ENCODE measurements at regions not wholly inside any gene's neighbourhood (a gene's known extent, or its start where the extent isn't known, plus 50 kb on each side); places are given as distances from the start of the nearest gene placed in this dataset.
"Not testable (repeated sequence)": the region's sequence is repeated elsewhere in the genome, so short reads cannot be mapped to it uniquely, and the experiment has no call there.

- DNase-seq (ENCODE audit: low read depth): peak; percentile 51
Measured at GRCh38 chr11:130675371-130675821, 227.0 kb downstream of the ADAMTS15 start.

- DNase-seq (ENCODE audit: low read depth): no peak
Measured at GRCh38 chr11:130675917-130676316, 227.5 kb downstream of the ADAMTS15 start.

GRCh38 chr11:130677486-130678153, 229.2 kb downstream of the ADAMTS15 start:
- DNase-seq (ENCODE audit: low read depth): peak; percentile 64

DNA sequence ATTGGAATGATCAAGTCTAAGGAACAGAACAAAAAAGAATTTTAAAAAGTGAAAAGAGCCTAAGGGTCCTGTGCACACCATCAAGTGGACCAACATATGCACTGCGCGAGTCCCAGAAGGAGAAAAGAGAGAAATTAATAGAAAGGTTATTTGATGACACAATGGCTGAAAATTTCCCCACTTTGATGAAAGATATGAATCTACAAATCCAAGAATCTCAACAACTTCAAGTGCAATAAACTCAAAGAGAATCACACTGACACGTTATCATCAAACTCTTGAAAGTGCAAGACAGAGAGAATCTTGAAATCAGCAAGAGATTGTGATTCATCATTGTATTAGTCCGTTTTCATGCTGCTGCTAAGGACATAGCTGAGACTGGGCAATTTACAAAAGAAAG, 230.8 kb downstream of the ADAMTS15 start:
- no peak for DNase-seq (ENCODE audit: low read depth)

- DNase-seq (ENCODE audit: low read depth): not testable (repeated sequence)
Measured at GRCh38 chr11:130682471-130682870, 233.8 kb downstream of the SNX19 start.

DNA sequence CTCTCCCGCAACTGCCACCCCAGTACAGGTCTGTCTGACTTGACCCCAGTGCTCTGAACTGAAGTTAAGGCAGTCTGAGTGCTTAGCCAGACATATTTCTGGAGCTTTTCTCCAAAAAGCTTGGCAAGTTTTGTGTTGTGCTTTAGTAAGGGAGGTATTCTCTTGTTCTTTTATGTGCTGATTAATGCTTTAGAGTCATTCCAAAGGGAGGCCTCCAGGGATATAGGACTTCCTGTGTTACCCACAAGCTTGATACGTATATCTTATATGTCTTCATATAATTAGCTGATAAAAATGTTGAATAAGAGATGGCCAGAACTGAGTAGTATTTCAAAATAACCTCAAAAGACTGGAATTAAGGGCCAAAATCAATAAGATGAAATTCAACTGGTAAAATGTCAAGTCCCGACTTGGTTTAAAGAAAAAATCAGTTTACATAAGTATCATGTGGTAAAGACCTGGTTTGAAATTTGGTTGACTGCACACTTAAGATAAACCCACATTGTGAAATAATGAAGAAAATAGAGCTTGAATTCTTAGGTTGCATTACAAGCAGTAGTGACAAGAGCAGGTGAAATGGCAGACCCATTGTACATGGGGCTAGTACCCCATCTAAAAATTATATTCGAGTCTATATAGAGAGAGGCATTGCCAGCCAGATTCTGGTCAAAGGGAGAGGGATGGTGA, 226.9 kb downstream of the SNX19 start:
- DNase-seq (ENCODE audit: low read depth): no peak

- no peak for DNase-seq (ENCODE audit: low read depth)
Measured at GRCh38 chr11:130691581-130691980, 224.7 kb downstream of the SNX19 start.

GRCh38 chr11:130692220-130692619, 224.1 kb downstream of the SNX19 start:
- no peak for DNase-seq (ENCODE audit: low read depth)

- no peak for DNase-seq (ENCODE audit: low read depth)
Measured at GRCh38 chr11:130693543-130693942, 222.7 kb downstream of the SNX19 start.

- DNase-seq (ENCODE audit: low read depth): no peak
Measured at GRCh38 chr11:130694488-130695045, 221.7 kb downstream of the SNX19 start.

DNA sequence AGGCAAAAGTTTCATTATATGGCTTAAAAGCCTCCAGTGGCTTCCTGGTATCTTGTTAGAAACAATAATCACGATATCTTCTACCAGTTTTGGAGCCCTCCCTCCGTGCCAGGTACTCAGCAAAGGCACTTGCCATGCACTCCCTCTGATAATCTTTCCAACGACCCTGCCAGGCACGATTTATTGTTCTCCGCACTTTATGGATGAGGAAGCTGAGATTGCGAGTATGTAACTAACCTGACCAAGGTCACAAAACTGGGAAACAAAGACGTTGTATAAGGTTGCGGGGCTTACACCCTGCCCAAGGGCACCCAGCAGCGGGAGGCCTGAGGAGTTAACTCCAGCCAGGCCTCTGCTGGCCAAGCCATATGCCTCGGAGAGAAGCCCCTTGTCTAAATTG, 218.1 kb downstream of the SNX19 start:
- no peak for DNase-seq (ENCODE audit: low read depth)

- DNase-seq (ENCODE audit: low read depth): no peak
Measured at GRCh38 chr11:130699561-130699960, 216.7 kb downstream of the SNX19 start.

DNA sequence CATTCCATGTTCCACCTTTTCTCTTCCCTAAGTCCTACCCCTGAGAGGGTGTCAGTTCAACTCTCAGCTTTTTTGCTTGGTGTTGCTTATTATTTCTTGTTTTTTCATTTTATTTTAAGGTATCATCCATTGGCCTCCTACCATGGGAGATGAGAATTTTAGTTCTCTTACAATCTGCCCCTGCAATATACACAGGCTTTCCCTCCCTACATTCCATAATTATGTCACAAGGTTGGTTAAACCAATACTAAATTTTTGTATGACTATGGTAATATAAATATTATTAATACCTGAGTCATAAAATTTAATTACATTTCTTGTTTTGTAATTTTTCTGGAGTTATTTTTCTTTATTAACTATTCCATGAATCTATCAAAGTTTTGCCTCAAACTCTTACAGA, 216.2 kb downstream of the SNX19 start:
- DNase-seq (ENCODE audit: low read depth): no peak

DNA sequence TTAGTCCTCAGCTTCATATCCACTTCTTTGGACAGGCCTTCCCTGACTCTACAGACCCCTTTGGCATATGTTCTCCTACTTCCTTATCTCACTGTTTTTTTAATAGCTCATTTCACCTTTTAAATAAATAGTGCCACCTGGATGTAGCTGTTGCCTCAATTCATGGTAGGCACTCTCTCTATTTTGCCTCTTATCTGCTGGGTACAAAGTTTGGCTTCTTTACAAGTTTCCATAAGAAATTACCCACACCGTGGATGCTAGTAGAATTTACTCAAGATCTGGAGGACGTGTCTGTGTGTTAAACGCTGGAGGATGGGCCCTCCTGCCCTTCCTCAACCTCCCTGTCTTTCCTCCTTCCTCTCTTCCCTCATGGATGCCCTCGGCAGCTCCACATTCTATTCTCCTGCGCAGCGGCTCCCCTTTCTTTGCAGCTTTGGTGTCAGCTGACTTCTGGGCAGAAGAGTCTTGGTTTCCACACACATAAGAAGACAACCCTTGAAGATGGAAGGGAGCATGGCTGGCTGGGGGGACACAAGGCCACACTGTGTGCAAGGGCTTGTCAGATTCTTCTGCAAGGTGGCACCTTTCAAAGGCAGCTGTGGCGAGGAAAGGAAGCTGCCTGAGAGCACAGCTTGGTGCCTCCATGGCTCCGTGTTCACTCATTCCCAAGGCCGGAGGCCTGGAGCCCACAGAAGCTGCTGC, 212.6 kb downstream of the SNX19 start:
- no peak for DNase-seq (ENCODE audit: low read depth)

GRCh38 chr11:130705670-130706421, 210.4 kb downstream of the SNX19 start:
- DNase-seq (ENCODE audit: low read depth): no peak

DNA sequence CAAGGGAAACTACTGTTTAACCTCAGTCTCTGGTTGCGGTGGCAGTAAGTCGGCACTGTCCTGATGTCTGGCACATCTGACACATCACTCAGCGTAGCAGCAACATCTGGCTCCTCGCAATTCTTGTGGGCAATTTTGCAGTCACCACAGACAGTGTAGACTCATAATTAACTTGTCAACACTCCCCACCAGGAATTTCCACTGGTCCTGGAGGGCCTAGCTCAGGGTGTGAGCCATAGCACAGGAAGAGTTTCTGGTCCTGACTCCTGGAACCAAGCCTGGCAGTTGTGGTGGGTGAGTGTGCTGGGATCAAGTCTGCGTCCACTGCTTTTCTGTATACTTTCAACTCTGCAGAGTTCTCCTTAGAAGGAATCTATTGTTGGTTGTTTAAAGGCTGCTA, 209.7 kb downstream of the SNX19 start:
- no peak for DNase-seq (ENCODE audit: low read depth)

DNA sequence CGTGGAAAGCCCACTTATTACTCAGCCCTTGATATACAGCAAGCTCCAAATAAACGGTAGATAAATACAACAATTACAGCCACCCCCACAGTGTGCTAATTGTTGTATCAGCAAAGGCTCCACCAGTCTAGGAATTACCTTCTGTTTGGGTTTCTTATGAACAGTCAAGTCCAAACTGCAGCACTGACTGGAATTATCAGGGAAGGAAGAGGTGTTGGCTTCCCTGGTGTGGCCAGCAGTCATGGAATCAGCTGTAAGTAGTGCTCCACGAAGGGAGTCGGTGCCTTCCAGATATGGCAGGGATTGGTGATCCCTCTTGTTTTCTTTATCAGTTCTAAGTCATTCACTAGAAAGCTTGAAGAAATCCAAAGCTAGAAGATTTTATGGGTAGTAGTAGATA, 209.1 kb downstream of the SNX19 start:
- no peak for DNase-seq (ENCODE audit: low read depth)

DNA sequence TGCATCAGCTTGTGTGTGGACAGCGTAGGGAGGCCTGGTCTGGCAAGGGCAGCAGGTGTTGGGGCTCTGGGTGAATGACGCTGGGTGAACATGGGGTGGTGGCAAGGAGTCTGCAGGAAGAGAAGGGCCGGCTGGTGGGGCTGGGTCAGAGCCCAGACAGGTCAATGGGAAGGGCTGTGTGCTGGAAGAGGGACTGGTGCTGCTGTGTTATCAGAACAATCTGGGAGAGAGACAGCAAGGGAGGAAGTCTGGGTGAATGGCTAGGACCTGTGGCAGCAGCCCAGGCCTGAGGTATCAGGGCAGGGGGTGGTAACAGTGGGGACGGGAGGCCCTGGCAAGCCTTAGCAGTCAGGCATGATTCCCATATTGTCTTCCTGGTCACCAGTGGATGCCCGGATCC, 206.7 kb downstream of the SNX19 start:
- DNase-seq (ENCODE audit: low read depth): no peak

GRCh38 chr11:130710021-130710420, 206.3 kb downstream of the SNX19 start:
- DNase-seq (ENCODE audit: low read depth): no peak

- DNase-seq (ENCODE audit: low read depth): no peak
Measured at GRCh38 chr11:130710497-130711012, 205.7 kb downstream of the SNX19 start.

DNA sequence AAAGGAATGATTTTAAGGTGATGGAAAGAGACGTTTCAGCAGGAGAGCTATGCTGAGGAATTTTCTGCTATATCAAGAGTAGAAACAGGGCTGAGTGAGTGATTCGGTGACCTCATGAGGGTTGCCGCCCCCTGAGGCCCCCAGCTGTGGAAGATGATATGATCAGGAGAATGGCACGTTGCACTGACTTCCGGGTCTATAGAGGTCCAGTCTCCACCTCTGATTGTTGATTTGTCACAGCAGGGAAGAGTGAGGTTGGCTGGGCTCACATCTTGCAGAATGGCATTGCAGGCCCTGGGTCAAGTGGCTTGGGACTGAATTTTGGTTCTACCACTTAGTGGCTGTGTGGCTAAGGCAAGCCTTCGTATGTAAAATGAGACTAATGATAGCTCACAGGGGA, 205.1 kb downstream of the SNX19 start:
- no peak for DNase-seq (ENCODE audit: low read depth)

DNA sequence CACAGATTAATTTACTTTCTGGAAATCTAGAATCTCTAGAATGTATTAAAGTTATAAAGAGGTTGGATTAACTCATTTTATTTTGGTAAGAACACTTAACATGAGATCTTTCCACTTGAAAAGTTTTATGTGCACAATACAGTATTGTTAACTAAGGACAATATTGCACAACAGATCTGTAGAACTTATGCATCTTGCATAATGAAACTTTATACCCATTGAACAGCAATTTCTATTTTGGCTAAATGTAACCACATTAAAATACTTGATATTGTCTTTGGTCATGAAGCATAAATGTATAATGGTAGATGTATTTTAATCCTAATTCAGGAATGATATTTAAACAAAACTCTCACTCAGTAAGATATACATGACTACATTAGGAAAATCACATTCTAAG, 203.8 kb downstream of the SNX19 start:
- no peak for DNase-seq (ENCODE audit: low read depth)
